PC-9 (cell line): ENCODE measurements at regions not wholly inside any gene's neighbourhood (a gene's known extent, or its start where the extent isn't known, plus 50 kb on each side); places are given as distances from the start of the nearest gene placed in this dataset.

Experiments
- CTCF ChIP-seq: fragments of 200-600 bp; sonication (generic); conservative IDR thresholded peaks from 2 replicates; pipeline ENCODE4 v1.6.1; 2017; ENCODE audit warnings: mixed run types, antibody characterized with exemption, mild to moderate bottlenecking, moderate library complexity
- EZH2 ChIP-seq: fragments of 200-600 bp; sonication (generic); IDR thresholded peaks from 2 replicates; pipeline ENCODE4 v1.8.0; 2017; ENCODE audit warnings: antibody characterized with exemption, low read depth

DNA sequence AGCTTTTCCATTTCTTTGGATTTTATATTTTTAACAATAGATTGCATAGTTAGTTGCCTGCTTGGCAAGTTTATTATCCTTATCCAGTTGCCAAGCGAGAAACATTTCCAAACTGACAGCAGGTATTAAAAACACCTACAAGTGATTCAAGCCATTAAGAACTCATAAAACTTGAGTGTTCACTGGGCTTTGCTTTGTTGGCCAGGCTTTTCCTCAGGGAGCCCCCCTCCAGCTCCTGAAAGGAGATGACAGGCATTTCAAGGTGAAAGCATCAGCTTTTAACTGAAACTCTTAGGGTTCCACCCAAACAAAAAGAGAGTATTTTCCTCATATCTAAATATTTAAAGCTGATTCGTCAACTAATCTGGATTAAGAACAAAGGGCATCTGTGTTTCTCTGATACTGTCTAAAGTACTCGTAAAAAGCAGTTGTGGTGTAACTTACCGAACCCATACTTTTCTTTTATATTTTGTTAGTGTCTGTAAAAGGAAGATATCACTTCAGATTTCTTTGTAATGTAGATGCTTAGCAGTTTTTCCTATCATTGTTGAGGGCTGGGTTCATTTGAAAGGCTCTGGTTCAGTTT is 363.4 kb downstream of the OTOL1 start:
- TF ChIP-seq EZH2 (no peak), CTCF (no peak)
